HG02981 (cell line): ENCODE measurements at regions not wholly inside any gene's neighbourhood (a gene's known extent, or its start where the extent isn't known, plus 50 kb on each side); places are given as distances from the start of the nearest gene placed in this dataset.
"Not testable (repeated sequence)": the region's sequence is repeated elsewhere in the genome, so short reads cannot be mapped to it uniquely, and the experiment has no call there.

ENCODE experiments used
- ATAC-seq: cut with Tn5 transposase; IDR thresholded peaks from one replicate; pipeline ENCODE4 v1.9.1; 2021; ENCODE audit warnings: mild to moderate bottlenecking, moderate library complexity; ENCODE audit not compliant: unreplicated experiment

DNA sequence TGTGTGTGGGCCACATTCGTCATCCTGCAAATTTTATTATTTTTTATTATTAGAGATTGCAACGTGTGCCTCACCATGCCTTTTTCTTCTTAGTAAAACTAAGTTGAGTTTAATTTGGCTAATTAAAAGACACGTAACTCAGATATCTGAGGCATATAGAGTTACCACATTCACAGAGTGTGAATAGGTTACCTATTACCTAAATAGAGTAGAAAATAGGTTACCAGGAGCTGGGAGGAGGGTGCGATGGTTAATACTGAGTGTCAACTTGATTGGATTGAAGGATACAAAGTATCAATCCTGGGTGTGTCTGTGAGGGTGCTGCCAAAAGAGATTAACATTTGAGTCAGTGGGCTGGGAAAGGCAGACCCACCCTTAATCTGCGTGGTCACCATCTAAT lies 116.3 kb upstream of the CARD11 start:
- not testable (repeated sequence) for ATAC-seq

DNA sequence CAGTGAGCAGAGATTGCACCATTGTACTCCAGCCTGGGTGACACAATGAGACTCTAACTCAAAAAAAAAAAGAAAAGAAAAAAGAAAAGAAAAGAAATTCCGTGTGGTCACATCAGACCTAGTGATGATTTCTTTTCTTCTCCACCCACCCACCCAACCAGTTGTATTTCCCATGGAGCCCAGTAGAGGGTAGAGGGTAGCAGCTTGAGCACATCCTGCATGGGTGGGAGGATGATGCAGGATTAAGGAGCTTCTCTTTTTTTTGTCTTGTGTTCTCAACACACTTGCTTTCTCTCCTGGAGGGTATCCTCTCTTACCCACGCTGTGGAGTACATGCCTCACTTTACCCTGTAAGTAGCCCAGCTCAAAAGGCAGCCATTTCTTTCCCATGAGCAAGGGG lies 118.6 kb upstream of the CARD11 start:
- ATAC-seq = no peak

GRCh38 chr7:3162798-3163197 lies 119.1 kb upstream of the CARD11 start:
- not testable (repeated sequence) for ATAC-seq

- no peak for ATAC-seq
These were observed 120.7 kb upstream of the CARD11 start for GRCh38 chr7:3164380-3164792.

DNA sequence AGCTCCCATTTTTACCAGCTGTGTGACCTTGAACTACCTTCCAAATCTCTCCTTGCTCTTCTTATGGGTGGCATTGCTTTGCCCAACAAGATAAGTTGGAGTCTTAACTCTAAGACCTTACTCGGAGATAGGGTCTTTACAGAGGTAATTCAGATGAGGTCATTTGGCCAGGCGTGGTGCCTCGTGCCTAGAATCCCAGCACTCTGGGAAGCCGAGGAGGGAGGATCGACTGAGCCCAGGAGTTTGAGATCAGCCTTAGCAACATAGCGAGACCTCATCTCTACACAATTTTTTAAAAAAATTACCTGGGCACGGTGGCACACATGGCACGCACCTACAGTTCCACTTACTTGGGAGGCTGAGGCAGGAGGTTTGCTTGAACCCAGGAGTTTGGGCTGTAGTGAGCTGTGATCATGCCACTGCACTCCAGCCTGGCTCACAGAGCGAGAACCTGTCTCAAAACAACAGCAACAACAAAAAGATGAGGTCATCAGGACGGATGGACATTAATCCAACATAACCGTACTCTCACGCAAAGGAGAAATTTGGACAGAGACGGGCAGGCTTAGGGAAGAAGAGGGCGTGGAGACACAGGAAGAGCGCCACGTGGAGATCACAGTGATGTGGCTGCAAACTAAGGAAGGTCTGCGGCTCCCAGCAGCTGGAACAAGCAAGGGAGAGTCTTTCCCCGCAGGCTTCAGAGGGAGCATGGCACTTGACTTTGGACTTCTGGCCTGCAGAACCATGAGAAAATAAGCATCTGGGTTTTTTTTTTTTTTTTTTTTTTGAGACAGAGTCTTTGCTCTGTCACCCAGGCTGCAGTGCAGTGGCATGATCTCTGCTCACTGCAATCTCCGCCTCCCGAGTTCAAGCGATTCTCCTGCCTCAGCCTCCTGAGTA lies 122.3 kb upstream of the CARD11 start:
- no peak for ATAC-seq

DNA sequence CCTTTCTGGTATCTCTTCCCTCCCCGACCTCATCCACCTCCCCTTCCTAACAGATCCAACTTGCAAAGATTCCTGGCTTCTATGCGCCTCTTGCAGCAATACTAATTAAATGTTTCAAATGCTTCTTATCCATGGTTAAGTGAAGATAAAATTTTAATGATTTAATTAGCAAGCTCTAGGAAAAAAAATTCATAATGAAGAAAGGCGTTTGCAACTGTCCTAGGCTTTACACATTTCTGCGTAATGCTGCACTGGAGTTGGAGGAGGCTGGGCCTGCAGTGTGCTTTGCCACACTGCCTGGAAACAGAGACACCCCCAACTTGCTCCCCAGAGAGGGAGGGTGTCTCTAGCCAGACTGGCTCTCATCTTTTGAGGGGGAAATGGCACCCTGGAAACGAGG lies 123.9 kb upstream of the CARD11 start:
- no peak for ATAC-seq

DNA sequence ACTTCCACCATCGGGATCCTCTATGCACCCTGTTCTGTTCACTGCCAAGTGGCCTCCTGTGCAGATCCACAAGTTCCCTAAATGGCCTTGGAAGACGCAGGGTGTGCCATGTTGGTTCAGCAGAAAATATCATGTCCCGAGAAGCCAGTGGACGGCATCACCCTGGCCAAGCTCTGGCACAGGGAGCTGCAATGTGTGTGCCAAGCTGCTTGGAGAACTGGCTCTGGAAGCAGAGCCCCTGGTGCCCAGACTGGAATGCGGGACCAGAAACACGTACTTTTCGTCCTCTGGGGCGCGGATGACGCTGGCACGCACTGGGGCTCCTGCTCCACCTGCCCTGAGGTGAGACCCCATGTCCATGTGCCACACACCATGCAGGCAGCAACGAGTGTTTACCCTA lies 124.7 kb upstream of the CARD11 start:
- no peak for ATAC-seq

DNA sequence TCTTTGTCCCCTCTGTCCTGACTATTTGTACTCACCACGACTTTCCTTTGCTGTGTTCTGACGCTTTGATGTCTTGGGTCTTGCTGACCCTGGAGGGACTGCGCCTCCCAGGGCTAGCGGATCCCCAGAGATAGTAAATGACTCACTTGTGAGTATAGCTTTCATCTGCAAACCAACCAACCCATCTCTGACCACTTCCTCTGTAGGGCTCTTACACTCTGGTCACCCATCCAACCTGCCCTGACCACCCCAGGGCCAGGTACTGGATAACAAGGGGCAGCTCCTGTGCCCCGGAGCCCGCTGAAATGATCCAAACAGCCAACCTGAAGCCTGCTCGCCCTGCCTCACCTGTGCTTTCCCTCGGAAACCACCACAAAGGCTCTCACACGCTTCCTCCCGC lies 125.2 kb upstream of the CARD11 start:
- no peak for ATAC-seq

DNA sequence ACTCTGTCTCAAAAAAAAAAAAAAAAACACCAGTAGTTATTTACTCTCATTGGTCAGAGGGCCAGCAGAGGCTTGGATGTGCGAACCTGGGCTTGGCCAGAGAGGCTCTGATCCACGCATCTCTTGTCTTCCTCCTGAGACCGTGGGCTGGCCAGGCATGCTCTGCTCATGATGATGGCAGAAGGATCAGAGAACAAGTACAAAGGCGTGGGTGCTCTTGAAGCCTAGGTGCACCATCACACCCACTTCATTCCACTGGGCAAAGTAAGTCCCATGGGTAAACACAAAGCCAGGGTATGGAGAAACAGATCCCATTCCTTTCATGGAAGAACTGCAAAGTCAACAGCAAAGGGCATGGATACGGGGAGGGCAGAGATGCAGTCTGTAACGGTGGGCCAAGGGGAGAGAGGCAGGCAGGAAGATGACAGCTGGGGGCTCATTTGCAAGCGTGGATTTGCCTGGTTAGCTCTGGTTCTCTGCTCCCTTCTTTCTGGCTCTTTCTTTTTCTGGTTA lies 128.2 kb upstream of the SDK1 start:
- ATAC-seq = no peak

DNA sequence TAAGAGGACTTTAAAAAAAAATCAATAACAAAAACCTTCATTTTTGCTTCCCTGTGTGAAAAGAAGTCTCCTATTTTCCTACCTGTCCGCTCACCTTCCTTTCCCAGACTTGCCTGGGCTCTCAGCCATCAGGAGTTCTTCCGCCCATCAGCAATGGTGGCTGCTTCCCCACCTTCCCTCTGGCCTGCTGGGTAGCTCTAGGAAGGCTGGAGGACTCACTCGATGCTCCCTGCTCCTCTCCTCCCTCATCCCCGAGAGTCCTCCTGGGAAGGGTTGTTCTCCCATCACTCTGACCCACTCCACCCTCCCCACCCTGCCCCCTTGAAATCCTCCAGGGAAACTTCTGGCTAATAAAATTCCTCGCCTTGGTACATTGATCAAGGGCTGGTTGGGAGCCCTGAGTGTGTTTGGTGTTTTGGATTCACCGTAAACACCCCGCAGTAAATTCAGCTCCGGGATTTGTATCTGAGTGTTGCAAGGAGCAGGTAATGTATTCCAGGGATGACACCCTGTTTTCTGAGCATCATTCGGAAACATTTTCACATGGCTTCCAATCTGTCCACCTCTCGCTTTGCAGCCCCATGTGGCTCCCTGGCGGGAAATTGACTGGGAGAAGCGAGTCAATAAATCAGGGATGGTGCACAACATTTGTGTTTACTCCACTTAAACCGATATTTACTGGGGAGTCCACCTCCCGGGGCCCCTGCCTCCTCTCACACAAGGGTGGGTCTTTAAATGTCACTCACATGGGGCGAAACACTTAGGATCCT lies 126.4 kb upstream of the SDK1 start:
- ATAC-seq = no peak

DNA sequence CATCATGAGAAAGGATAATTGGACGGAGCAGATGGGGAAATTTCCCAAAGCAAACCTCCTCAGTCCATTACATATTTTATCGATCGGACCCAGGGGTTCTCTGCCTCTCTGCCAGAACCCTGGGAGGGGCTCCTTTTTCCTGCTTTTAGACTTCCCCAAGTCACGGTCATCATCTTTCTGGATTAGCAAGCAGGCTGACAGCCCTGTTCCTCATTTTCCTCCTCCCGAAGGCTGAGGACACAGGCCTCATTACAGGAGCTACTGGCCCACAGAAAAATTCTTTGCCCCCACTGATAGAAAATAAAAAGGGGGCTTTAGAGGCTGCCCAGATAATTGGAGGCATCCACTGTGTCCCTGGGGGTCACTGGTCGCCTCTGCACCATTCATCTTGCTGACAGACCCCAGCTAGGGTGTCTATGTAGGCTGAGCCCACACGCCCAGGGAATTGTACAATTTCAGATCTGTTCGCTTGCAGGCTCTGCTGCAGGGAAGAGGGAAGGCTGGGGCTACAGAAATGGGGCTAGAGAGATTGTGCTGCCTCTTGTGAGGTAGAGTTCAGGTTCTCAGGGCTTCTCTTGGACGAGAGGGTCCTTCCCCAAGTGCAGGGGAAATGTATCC lies 125.7 kb upstream of the SDK1 start:
- ATAC-seq = no peak

- ATAC-seq = no peak
These were observed 124.7 kb upstream of the SDK1 start for GRCh38 chr7:3176112-3177000.

DNA sequence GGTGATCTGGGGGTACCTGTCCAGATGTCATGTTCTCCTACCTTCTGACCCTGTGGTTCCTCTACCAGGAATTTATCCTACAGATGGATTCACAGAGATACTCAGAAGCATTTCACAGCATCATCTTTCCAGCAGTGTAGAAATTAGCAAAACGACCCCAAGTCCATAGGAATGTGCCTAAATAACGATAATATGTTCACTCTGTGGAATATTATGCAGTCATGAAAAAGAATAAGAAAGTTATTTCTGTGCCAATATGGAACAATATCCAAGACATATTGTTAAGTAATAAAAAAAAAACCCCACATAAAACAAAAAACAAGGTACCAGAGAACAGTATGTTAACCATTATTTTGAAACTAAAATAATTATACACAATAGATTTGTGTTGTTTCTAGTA lies 123.8 kb upstream of the SDK1 start:
- no peak for ATAC-seq

GRCh38 chr7:3179456-3179855 lies 121.6 kb upstream of the SDK1 start:
- no peak for ATAC-seq

GRCh38 chr7:3180604-3181003 lies 120.4 kb upstream of the SDK1 start:
- ATAC-seq = no peak

- ATAC-seq = not testable (repeated sequence)
These were observed 119.0 kb upstream of the SDK1 start for GRCh38 chr7:3182055-3182454.

DNA sequence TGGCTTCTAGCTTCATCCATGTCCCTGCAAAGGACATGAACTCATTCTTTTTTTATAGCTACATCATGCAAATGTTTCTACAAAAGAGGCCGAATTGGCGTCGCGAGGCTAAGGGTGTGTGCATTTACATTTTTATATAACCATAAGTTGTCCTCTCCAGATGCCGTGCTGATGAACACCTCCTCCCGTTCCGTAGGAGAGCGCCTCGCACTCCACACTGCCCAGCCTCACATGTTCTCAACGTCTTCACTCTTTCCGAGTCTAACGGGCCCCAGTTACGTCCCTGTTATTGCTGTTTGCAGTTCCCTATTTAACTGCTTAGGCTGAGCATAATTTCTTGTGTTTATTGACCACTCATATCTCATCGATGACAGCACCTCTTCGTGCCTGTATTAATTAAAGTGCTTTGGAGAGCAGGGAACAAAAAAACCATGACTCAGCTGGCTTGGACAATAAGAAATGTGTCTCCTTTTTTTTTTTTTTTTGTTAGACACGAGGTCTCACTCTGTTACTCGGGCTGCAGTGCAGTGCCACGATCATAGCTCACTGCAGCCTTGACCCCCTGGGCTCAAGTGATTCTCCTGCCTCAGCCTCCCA lies 113.5 kb upstream of the SDK1 start:
- ATAC-seq = no peak

DNA sequence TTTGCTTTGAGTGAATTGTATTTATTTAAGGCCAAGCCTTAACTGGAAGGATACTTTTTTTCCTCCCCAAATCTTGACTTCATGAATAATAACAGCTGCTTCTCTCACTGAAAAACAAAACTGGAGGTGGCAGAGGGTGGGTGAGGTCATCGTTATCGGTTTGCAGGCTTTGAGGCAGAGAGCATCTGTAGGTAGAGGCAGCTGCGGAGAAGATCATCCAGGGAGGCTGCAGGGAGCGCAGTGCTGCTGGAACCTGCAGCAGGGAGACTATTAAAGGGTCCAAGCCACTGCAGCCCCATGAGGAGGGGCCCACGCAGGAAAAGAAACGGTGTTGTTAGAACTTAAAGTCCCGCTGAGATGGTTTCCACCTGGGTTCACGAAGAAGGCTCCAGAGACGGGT lies 112.1 kb upstream of the SDK1 start:
- ATAC-seq = no peak

DNA sequence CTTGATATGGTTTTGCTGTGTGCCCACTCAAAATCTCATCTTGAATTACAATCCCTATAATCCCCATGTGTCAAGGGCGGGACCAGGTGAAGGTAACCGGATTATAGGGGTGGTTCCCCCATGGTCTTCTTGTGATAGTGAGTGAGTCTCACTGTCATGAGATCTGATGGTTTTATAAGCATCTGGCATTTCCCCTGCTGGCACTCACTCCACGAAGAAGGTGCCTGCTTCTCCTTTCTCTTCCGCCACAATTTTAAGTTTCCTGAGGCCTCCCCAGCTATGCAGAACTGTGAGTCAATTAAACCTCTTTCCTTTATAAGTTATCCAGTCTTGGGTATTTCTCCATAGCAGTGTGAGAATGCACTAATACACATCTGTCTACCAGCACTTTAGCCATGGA lies 109.5 kb upstream of the SDK1 start:
- no peak for ATAC-seq

- ATAC-seq = no peak
These were observed 108.4 kb upstream of the SDK1 start for GRCh38 chr7:3192669-3193068.
